B cell (primary cell): ENCODE measurements at regions not wholly inside any gene's neighbourhood (a gene's known extent, or its start where the extent isn't known, plus 50 kb on each side); places are given as distances from the start of the nearest gene placed in this dataset.

Experiments
- CTCF ChIP-seq: fragments of 200-600 bp; IDR thresholded peaks from one replicate; pipeline ENCODE4 v1.8.0; 2022; ENCODE audit warnings: antibody characterized with exemption, mild to moderate bottlenecking
- EZH2 ChIP-seq: IDR thresholded peaks from 2 replicates; pipeline ENCODE4 v1.6.1; 2012; ENCODE audit warnings: borderline replicate concordance, low read depth, mild to moderate bottlenecking, moderate library complexity, low read length; ENCODE audit not compliant: insufficient read depth, poor library complexity, severe bottlenecking

- TF ChIP-seq CTCF (no peak), EZH2 (no peak)
Measured at GRCh38 chr17:77375108-77375916, 234.5 kb downstream of the SEC14L1 start.
